ENCODE measurements at regions not wholly inside any gene's neighbourhood (a gene's known extent, or its start where the extent isn't known, plus 50 kb on each side); places are given as distances from the start of the nearest gene placed in this dataset.

DNA sequence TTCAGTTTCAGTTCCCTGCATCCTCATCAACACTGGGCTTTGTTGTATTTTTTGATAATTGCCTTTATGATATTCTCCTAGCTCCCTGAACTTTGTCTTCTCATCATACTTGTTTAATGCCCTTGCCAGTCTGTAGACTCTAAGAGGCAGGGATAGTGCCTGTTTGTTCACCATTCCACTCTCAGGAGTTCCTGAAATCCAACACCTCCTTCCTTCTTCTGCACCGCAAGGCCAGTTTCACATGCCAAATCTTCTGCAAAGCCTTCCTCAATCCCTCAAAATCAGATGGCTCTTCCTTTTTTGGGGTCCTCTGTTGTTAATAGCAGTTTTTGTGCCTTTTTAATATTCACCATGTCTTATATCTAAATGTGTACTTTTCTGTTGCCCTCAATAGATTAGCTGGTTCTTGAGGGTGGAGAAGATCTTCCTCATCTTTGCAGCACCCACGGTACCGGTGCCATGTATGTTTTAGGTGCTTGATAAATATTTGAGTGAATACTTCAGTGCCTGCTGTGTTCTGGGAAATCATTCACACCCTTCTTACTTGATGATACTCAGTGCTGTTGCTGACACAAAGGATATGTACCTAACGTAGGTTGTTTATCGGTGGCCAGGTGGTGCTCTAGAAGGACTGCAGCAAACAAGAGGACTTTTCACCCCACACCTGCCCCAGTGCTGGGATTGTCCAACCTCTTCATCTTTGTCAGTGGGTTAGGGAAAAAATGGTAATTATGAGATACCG, 85.3 kb upstream of the LIMCH1 start:
- H3K9me3 Mint-ChIP-seq, result no peaks in the 10 kb centered on the region
- H3K27ac Mint-ChIP-seq, result no peak overlapping the region
- intact Hi-C loops (cut with micrococcal nuclease), result no loop called here
- peaks cover 25% of the 10 kb centered on the region for H3K4me1 Mint-ChIP-seq (ENCODE audit: low read depth)
- H3K4me3 Mint-ChIP-seq, result no peak overlapping the region
- H3K27me3 Mint-ChIP-seq, result peaks cover 24% of the 10 kb centered on the region
- no peaks in the 10 kb centered on the region for H3K36me3 Mint-ChIP-seq (ENCODE audit: low read depth)

DNA sequence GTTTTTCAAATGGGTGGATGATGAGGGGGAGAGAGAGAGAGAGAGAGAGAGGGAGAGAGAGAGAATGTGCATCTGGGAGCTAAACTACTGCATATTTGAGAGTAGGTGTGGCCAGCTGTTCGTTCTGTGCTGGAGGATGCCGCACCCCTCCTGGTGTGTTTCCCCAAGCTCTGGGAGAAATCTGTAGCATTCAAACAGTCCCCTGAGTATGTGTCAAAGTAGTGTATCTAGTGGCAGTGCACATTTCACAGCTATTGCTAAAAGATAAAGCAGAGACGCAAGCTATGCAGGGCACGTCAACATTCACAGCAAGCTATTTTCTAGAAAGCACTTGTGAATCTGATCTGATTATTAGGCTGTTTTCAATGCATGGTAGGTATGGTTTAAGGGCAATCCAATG, 83.5 kb upstream of the LIMCH1 start:
- Mint-ChIP-seq H3K27ac (no peak overlapping the region), H3K4me1 (ENCODE audit: low read depth) (peaks cover 25% of the 10 kb centered on the region), H3K9me3 (no peaks in the 10 kb centered on the region), H3K36me3 (ENCODE audit: low read depth) (no peaks in the 10 kb centered on the region), H3K4me3 (no peak overlapping the region), H3K27me3 (peaks cover 24% of the 10 kb centered on the region)
- intact Hi-C loops (cut with micrococcal nuclease), result no loop called here

DNA sequence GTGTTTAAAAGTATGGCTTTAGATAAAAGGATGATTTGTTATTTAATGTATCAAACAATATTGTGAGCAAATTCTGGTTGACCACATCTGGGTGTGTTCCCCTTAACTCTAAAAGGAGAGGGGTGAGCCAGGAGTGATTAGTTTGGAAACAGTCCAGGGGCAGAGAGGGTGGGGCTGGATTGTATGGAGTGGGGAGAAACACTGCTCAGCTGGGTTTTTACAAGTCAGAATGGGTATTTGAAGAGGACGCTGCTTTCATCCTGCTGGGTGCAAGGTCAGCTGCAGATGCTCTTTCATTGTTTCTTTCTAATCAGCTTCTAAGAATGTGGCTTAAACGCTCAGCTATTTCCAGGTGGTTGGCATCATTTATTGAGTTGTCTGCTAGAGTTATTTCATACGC, 82.8 kb upstream of the LIMCH1 start:
- Mint-ChIP-seq H3K4me1 (ENCODE audit: low read depth) (peaks cover 25% of the 10 kb centered on the region), H3K9me3 (no peaks in the 10 kb centered on the region), H3K36me3 (ENCODE audit: low read depth) (no peaks in the 10 kb centered on the region), H3K27ac (no peak overlapping the region), H3K4me3 (no peak overlapping the region), H3K27me3 (peaks cover 24% of the 10 kb centered on the region)
- intact Hi-C loops (cut with micrococcal nuclease), result no loop called here

DNA sequence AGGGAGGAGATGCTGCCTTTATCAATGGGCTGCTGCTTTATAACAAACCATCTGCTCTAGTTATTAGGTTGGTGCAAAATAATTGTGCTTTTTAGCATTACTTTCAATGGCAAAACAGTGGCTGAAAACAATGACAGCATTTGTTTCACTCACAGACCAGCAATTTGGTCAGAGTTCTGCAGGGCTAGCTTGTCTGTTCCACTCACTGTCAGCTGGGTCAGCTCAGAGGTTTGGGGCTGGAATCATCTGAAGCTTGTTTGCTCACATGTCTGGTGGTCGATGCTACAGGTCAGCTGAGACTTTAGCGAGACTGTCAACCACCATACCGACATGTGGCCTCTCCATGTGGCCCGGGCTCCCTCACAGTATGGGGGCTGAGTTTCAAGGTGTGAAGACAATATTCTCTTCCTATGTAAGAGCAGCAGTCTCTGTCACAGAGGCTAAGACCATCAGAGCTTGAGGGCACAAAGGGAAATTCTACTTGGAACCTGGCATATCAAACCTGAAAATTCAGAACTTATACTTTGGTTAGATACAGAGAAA, 81.3 kb upstream of the LIMCH1 start:
- intact Hi-C loops (cut with micrococcal nuclease), result no loop called here
- Mint-ChIP-seq H3K4me3 (no peak overlapping the region), H3K36me3 (ENCODE audit: low read depth) (no peaks in the 10 kb centered on the region), H3K27me3 (peaks cover 20% of the 10 kb centered on the region), H3K4me1 (ENCODE audit: low read depth) (peaks cover 22% of the 10 kb centered on the region), H3K27ac (no peak overlapping the region), H3K9me3 (no peaks in the 10 kb centered on the region)

DNA sequence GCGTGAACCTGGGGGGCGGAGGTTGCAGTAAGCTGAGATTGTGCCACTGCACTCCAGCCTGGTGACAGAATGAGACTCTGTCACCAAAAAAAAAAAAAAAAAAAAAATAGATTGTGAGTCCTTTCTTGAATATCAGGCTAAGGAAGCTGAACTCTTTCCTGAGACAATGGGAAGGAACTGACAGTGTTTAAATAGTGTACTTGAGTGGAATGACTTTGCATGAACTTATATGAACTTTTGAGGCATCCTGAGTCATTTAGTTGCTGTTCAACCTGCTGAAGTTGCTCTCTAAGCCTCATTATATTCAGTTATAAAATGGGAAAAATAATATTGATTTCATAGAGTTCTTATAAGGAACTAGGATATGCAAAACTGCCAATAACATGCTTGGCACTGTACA, 79.3 kb upstream of the LIMCH1 start:
- intact Hi-C loops (cut with micrococcal nuclease), result no loop called here
- no peak overlapping the region for H3K4me3 Mint-ChIP-seq
- H3K27ac Mint-ChIP-seq, result no peak overlapping the region
- peaks cover 4% of the 10 kb centered on the region for H3K4me1 Mint-ChIP-seq (ENCODE audit: low read depth)
- no peaks in the 10 kb centered on the region for H3K36me3 Mint-ChIP-seq (ENCODE audit: low read depth)
- peaks cover 17% of the 10 kb centered on the region for H3K27me3 Mint-ChIP-seq
- H3K9me3 Mint-ChIP-seq, result no peaks in the 10 kb centered on the region

DNA sequence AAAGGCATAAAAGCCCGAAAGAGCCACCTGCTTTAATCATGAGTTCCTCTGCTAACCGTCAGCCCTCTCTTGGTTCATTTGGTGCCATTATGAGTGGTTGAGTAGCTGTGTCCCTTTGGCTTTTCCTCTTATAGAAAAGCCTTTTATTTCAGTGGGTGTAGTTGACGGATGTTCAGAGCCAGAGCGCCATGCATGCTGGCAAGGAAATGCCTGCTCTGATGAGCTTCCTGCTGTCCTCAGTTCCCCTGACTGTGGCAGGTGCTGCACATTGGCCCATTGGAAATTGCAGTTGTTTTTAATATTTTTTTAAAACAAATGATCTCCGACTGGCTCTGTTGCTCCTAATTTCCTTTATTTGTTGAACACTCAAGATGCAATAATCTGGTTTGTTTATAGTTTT, 77.3 kb upstream of the LIMCH1 start:
- H3K27ac Mint-ChIP-seq, result no peak overlapping the region

DNA sequence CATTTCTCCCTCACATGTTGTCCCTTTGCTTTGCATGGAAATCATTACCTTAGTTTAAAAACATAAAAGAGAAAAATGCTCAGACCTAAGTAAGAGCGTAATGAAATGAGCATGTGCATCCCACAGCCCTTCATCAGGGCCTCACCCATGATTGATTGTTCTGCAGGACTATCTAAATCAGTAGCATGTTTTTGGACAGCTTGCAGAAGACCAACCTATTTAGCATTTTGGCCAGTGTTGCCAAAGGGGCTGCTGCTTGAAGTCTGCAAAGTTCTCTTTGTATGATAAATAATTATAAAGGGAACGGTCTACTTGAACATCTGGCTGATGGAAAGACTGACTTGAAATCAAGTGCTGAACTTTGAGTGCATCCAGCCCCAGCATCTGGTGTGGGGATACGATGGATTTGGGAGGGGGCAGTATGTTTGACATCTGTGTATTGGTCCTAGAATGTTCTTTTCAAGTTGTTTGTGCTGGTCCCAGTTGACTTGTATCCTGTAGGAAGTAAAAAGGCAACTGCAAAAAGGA, 76.1 kb upstream of the LIMCH1 start:
- Mint-ChIP-seq H3K4me1 (ENCODE audit: low read depth) (no peaks in the 10 kb centered on the region), H3K27ac (no peak overlapping the region), H3K4me3 (no peak overlapping the region), H3K9me3 (no peaks in the 10 kb centered on the region), H3K27me3 (peaks cover 12% of the 10 kb centered on the region), H3K36me3 (ENCODE audit: low read depth) (no peaks in the 10 kb centered on the region)
- intact Hi-C loops (cut with micrococcal nuclease), result no loop called here

More for the DNA sequence above, 77.3 kb upstream of the LIMCH1 start:
- Mint-ChIP-seq H3K4me1 (ENCODE audit: low read depth) (no peaks in the 10 kb centered on the region), H3K4me3 (no peak overlapping the region), H3K27me3 (peaks cover 14% of the 10 kb centered on the region), H3K36me3 (ENCODE audit: low read depth) (no peaks in the 10 kb centered on the region), H3K9me3 (no peaks in the 10 kb centered on the region)
- intact Hi-C loops (cut with micrococcal nuclease), result no loop called here

DNA sequence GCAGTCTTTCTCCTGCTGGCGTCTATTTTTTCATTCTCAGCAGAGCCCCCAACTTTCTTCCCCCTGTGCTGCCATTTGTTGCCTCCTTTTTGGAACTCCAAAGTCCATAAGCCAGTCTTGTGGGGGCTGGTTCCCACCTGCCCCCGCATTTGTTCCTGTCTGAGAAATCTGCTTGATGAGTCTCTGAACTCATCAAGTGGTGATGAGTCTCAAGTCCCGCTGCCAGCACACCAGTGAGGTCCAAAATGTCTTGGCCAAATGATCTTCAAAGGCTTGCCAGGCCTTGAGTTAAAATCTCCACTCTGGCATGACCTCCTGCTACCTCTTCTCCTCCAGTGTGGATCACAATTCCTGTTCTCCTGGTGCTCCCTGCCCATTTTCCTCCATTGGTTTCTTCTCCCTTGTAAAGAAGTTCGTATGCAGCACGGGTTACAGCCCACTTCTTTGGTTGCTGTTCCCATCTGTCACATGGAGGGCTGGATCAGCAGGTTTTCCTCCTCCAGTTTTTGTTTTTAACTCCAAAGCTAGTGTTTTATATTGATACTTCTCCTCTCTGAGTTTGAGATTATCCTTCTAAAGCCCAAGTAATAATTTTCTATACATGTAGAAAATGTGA, 72.7 kb upstream of the LIMCH1 start:
- no peaks in the 10 kb centered on the region for H3K9me3 Mint-ChIP-seq
- no peak overlapping the region for H3K27ac Mint-ChIP-seq
- no peaks in the 10 kb centered on the region for H3K36me3 Mint-ChIP-seq (ENCODE audit: low read depth)
- H3K27me3 Mint-ChIP-seq, result peaks cover 12% of the 10 kb centered on the region
- no peak overlapping the region for H3K4me3 Mint-ChIP-seq
- intact Hi-C loops (cut with micrococcal nuclease), result no loop called here
- H3K4me1 Mint-ChIP-seq (ENCODE audit: low read depth), result no peaks in the 10 kb centered on the region

DNA sequence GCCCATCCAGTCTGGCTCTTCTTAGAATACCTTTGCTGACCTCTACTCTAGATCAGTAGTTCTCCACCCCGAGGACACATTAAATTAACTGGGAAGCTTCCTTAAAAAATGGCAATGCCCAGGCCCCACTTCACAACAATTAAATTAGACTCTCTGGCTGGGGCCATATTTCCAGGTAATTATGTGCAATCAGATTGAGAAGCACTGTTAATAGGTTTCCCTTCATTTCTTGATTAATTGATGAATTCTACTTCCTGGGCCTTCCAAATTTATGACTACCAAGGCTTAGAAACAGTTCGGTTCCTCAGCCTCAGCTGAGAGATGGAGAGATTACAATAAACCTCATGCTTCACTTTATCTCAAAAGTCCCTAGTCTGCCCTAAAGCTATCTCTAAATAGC, 71.7 kb upstream of the LIMCH1 start:
- Mint-ChIP-seq H3K4me3 (no peak overlapping the region), H3K4me1 (ENCODE audit: low read depth) (no peaks in the 10 kb centered on the region), H3K27ac (no peak overlapping the region), H3K36me3 (ENCODE audit: low read depth) (no peaks in the 10 kb centered on the region), H3K9me3 (no peaks in the 10 kb centered on the region), H3K27me3 (peaks cover 15% of the 10 kb centered on the region)
- intact Hi-C loops (cut with micrococcal nuclease), result no loop called here

DNA sequence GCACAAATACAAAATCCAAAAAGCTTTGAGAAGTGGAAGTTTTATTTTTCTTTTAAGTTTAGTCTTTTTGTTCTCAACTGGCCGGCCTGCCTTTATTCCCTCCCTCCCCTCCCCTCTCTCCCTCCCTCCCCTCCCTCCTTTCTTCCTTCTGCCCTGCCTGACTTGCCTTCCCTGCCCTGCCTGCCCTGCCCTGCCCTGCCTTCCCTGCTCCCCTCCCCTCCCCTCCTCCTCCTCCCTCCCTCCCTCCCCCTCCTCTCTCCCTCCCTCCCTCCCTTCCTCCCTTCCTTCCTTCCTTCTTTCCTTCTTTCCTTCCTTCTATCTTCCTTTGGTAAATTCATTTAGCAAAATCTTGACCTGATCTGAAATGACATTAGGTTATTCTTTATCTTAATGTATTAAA, 69.8 kb upstream of the LIMCH1 start:
- Mint-ChIP-seq H3K27ac (no peak overlapping the region), H3K4me3 (no peak overlapping the region), H3K4me1 (ENCODE audit: low read depth) (peaks cover 11% of the 10 kb centered on the region), H3K9me3 (no peaks in the 10 kb centered on the region), H3K27me3 (peaks cover 15% of the 10 kb centered on the region), H3K36me3 (ENCODE audit: low read depth) (no peaks in the 10 kb centered on the region)
- intact Hi-C loops (cut with micrococcal nuclease), result no loop called here

DNA sequence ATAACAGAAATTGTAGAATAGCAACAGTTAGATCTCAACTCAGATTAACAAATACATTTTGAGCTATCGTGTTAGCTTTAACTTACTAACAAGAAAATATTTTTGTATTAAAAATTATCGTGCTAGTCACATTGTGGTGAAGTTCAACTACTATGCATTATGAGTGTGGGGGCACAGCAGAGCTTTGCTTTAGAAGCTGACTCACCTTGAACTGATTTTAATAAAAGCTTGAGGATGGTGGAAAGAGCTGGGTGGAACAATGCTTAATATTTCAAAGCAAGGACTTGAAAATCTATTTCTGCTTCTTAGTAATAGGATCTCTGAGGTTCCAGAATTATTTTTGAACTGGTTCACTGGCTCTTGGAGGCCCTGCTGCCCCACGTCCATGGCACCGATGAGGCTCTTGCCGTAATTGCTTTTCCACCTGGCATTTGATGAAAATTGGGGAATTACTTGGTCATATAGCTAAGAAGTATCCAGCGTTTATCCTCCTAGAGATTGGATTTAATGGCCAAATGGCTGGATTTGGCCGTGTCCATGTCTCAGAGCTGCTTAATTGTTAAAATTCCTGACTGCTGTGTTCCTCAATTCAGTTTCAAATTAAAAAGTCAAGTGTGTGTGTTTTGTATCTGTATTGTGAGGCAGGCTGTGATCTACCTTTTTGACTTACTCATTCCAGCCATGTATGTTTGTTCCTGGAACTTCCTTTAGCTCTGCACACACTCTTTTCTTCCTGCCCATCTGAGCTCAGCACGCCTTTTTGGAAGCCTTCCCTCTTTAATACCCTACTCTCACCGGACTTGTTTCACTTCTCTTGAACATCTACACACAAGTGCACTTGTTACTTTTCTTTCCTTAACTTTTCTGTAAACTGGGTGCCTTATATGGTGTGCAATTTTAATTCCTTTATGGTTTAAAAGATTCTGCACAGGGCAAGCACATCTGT, 66.6 kb upstream of the LIMCH1 start:
- intact Hi-C loops (cut with micrococcal nuclease), result no loop called here
- Mint-ChIP-seq H3K27ac (no peak overlapping the region), H3K27me3 (peaks cover 3% of the 10 kb centered on the region), H3K9me3 (no peaks in the 10 kb centered on the region), H3K4me1 (ENCODE audit: low read depth) (peaks cover 11% of the 10 kb centered on the region), H3K4me3 (no peak overlapping the region), H3K36me3 (ENCODE audit: low read depth) (no peaks in the 10 kb centered on the region)

DNA sequence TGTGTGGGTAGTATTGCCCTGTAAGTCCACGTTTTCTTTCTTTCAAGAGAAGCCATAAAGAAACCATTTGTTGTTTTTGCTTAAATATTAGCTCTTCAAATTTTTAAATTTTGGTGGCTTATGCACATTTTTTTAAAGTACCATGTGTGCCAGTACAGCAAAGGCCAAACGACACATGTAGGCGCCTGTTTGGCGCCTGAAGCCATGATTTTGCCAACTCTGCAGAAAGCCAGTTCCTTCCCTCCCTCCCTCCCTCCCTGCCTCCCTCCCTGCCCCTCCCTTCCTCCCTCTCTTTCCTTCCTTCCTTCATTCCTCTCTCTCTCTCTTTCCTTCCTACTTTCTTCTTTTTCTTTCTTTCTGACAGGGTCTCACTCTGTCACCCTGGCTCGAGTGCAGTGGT, 65.9 kb upstream of the LIMCH1 start:
- Mint-ChIP-seq H3K9me3 (no peaks in the 10 kb centered on the region), H3K27me3 (peaks cover 3% of the 10 kb centered on the region), H3K4me1 (ENCODE audit: low read depth) (peaks cover 11% of the 10 kb centered on the region), H3K36me3 (ENCODE audit: low read depth) (no peaks in the 10 kb centered on the region), H3K4me3 (no peak overlapping the region), H3K27ac (no peak overlapping the region)
- intact Hi-C loops (cut with micrococcal nuclease), result no loop called here

DNA sequence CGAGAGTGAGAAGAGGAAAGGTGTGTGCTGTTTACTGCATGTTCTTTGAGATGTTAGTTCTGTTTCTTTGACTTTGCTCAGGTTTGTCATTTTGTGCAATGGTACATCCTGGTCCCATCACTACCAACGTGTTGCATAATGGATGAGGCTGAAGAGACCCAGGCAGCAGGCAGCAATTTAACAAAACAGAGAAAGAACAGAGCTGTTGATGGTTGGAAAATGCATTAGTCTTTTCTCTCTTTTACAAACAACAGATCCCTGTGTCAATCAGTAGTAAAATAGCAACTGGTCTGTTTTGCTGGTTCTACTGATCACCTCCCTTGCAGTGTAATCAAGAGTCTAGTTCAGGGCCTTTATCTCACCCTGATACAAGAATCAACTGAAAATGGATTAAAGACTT, 64.8 kb upstream of the LIMCH1 start:
- Mint-ChIP-seq H3K4me1 (ENCODE audit: low read depth) (peaks cover 11% of the 10 kb centered on the region), H3K9me3 (no peaks in the 10 kb centered on the region), H3K36me3 (ENCODE audit: low read depth) (no peaks in the 10 kb centered on the region), H3K27me3 (peaks cover 3% of the 10 kb centered on the region), H3K27ac (no peak overlapping the region), H3K4me3 (no peak overlapping the region)
- intact Hi-C loops (cut with micrococcal nuclease), result no loop called here

DNA sequence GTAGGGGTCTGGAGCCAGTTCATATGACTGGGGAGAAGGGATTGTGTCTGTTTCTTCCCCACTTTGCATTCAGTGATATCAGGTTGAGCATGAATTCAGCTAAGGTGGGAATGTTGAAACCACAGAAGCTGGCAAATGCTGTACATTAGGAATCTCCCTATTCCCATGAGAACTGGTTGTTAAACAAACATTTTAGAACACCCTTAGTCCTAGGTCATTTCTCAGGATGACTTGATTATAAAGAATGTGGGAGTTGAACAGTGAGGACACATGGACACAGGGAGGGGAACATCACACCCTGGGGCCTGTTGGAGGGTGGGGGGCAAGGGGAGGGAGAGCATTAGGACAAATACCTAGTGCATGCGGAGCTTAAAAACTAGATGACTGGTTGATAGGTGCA, 62.6 kb upstream of the LIMCH1 start:
- peaks cover 11% of the 10 kb centered on the region for H3K4me1 Mint-ChIP-seq (ENCODE audit: low read depth)

More for the DNA sequence above, 62.6 kb upstream of the LIMCH1 start:
- peaks cover 4% of the 10 kb centered on the region for H3K27me3 Mint-ChIP-seq
- intact Hi-C loops (cut with micrococcal nuclease), result no loop called here
- no peak overlapping the region for H3K4me3 Mint-ChIP-seq
- H3K27ac Mint-ChIP-seq, result no peak overlapping the region
- H3K36me3 Mint-ChIP-seq (ENCODE audit: low read depth), result no peaks in the 10 kb centered on the region
- no peaks in the 10 kb centered on the region for H3K9me3 Mint-ChIP-seq

All from dendritic cell treated with granulocyte-macrophage colony-stimulating factor and Interleukin-4, amounts not matched to agents 40 ng/mL and 50 ng/mL, for 4 days (primary cell).